Fibroblast of villous mesenchyme (primary cell): ENCODE measurements at regions not wholly inside any gene's neighbourhood (a gene's known extent, or its start where the extent isn't known, plus 50 kb on each side); places are given as distances from the start of the nearest gene placed in this dataset.

Experiments
- DNase-seq: peaks from one replicate; pipeline ENCODE4 v3.0.0-alpha.2; 2010; ENCODE audit warnings: low read depth
- H3K4me3 ChIP-seq: 2 replicates; pipeline ENCODE4 v1.5.1; 2011; ENCODE audit warnings: low read depth, mild to moderate bottlenecking, low read length
- CTCF ChIP-seq: IDR thresholded peaks from 2 replicates; pipeline ENCODE4 v1.5.1; 2012; ENCODE audit warnings: low read depth, mild to moderate bottlenecking, low read length; ENCODE audit not compliant: insufficient read depth

GRCh38 chr5:30341466-30341865 is 852.0 kb upstream of the CDH6 start:
- no peak for DNase-seq
- TF ChIP-seq CTCF, result no peak
- H3K4me3 ChIP-seq, result no peak overlapping the region

- DNase-seq, result no peak
- H3K4me3 ChIP-seq, result no peak overlapping the region
- TF ChIP-seq CTCF, result no peak
These were observed 856.4 kb upstream of the CDH6 start for GRCh38 chr5:30337084-30337573.

GRCh38 chr5:30331534-30331933 is 862.0 kb upstream of the CDH6 start:
- no peak overlapping the region for H3K4me3 ChIP-seq
- no peak for DNase-seq
- TF ChIP-seq CTCF, result no peak

- DNase-seq, result no peak
- no peak overlapping the region for H3K4me3 ChIP-seq
- TF ChIP-seq CTCF, result no peak
These were observed 867.7 kb upstream of the CDH6 start for GRCh38 chr5:30325795-30326194.

GRCh38 chr5:30324083-30324482 is 869.4 kb upstream of the CDH6 start:
- DNase-seq, result no peak
- H3K4me3 ChIP-seq, result no peak overlapping the region
- no peak for TF ChIP-seq CTCF

GRCh38 chr5:30287890-30288289 is 905.6 kb upstream of the CDH6 start:
- no peak for DNase-seq
- TF ChIP-seq CTCF, result no peak
- no peak overlapping the region for H3K4me3 ChIP-seq

GRCh38 chr5:30279237-30279636 is 914.2 kb upstream of the CDH6 start:
- DNase-seq, result no peak
- H3K4me3 ChIP-seq, result no peak overlapping the region
- TF ChIP-seq CTCF, result no peak
